Activated CD4-positive, alpha-beta memory T cell treated with anti-CD3 and anti-CD28 coated beads, Interleukin-2, amount 10 ng/mL, durations not matched to agents 7 days and 5 days (primary cell): ENCODE measurements at regions not wholly inside any gene's neighbourhood (a gene's known extent, or its start where the extent isn't known, plus 50 kb on each side); places are given as distances from the start of the nearest gene placed in this dataset.

Source experiments
- CTCF ChIA-PET: fragments of 350-600 bp; sonication (Branson Sonifier 250); formaldehyde crosslinking; loops from one replicate; lab custom pipeline; 2021; ENCODE audit warnings: antibody characterized with exemption, inconsistent platforms; lab: Charles Lee
- POLR2A ChIA-PET: fragments of 350-600 bp; sonication (Branson Sonifier 250); formaldehyde crosslinking; loops from one replicate; lab custom pipeline; 2021; ENCODE audit warnings: antibody characterized with exemption; lab: Charles Lee
- DNase-seq: peaks from one replicate; pipeline ENCODE4 v3.0.0-alpha.2; 2020
- H3K27ac Mint-ChIP-seq: one replicate; pipeline ENCODE4 v1.8.0; 2021; ENCODE audit warnings: mild to moderate bottlenecking, mixed read lengths
- H3K27me3 Mint-ChIP-seq: one replicate; pipeline ENCODE4 v1.8.0; 2021; ENCODE audit warnings: mixed read lengths
- H3K36me3 Mint-ChIP-seq: one replicate; pipeline ENCODE4 v1.8.0; 2021; ENCODE audit warnings: low read depth, mixed read lengths
- H3K4me1 Mint-ChIP-seq: one replicate; pipeline ENCODE4 v1.8.0; 2021; ENCODE audit warnings: mixed read lengths
- H3K4me3 Mint-ChIP-seq: one replicate; pipeline ENCODE4 v1.8.0; 2021; ENCODE audit warnings: mild to moderate bottlenecking, mixed read lengths
- H3K9me3 Mint-ChIP-seq: one replicate; pipeline ENCODE4 v1.8.0; 2021; ENCODE audit warnings: mixed read lengths

DNA sequence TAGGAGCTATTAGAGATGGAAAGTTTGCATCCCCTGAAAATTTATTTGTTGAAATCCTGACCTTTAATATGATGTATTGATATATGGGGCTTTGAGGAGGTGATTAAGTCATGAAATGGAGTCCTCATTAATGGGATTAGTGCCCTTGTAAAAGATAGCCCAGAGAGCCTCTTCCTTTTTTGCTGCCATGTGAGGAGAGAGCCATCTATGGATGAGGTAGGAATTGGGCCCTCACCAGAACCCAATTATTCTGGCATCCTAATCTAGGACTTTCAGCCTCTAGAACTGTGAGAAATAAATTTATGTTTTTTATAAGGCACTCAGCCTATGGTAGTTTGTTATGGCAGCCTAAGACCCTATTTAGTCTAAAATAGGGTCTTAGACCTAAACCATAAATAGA is 250.2 kb upstream of the SLITRK1 start:
- Mint-ChIP-seq H3K4me1 (peaks cover 18% of the 10 kb centered on the region), H3K9me3 (no peaks in the 10 kb centered on the region), H3K27ac (no peak overlapping the region), H3K36me3 (no peaks in the 10 kb centered on the region), H3K27me3 (no peaks in the 10 kb centered on the region), H3K4me3 (no peak overlapping the region)
- ChIA-PET CTCF (no interaction called here), POLR2A (no interaction called here)
- DNase-seq, result no peak

DNA sequence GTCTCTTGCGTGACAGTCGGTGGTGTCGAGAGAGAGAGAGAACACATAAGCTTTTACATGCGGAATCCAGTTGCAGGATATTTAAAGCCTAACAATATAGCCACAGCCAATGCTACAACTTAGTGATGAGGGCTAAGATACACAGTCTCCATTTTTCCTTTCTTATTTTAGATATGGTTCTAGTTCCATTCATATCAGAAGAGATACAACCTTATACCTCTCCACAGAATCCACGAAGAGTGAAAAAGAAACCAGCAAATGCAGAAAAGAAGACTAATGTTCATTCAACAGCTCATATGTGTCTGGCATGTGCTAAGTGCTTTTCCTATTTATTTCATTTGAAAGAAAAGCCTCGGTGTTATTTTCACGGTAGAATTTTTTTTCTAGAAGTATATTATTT is 249.0 kb upstream of the SLITRK1 start:
- Mint-ChIP-seq H3K4me1 (peaks cover 7% of the 10 kb centered on the region), H3K9me3 (no peaks in the 10 kb centered on the region), H3K27ac (no peak overlapping the region), H3K27me3 (no peaks in the 10 kb centered on the region), H3K36me3 (no peaks in the 10 kb centered on the region), H3K4me3 (no peak overlapping the region)
- no peak for DNase-seq
- POLR2A ChIA-PET, result no interaction called here
- CTCF ChIA-PET, result no interaction called here

DNA sequence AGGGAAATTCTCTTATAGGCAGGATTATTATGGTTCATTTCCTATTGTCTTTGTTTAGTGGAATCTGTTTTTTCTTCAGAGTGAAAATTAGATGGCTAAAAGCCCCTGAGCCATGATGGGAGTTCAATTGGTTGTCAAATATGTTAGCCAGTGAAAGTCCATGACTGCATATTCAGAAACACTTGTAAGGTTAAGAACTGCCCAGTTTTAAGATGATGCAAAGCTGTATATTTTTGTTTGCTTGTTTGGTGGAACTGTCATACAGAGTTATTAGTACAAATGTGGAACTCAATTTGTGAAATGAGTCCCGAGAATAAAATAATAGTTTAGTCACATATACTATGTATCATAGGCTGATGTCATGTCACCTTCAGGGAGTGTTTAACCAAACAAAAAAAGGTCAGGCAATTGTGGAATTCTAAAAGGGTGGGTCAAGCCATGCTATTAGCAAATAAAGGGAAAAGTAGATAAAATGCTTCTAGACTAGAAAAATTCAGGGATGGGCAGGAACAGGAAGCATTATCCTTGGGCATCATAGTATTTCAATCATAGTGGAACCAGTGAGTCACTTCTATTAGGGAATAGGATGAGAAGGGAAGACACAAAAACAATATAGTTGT is 248.3 kb upstream of the SLITRK1 start:
- Mint-ChIP-seq H3K27ac (no peak overlapping the region), H3K4me3 (no peak overlapping the region), H3K4me1 (peaks cover 3% of the 10 kb centered on the region), H3K36me3 (no peaks in the 10 kb centered on the region), H3K27me3 (no peaks in the 10 kb centered on the region), H3K9me3 (no peaks in the 10 kb centered on the region)
- CTCF ChIA-PET, result no interaction called here
- POLR2A ChIA-PET, result no interaction called here
- no peak for DNase-seq

DNA sequence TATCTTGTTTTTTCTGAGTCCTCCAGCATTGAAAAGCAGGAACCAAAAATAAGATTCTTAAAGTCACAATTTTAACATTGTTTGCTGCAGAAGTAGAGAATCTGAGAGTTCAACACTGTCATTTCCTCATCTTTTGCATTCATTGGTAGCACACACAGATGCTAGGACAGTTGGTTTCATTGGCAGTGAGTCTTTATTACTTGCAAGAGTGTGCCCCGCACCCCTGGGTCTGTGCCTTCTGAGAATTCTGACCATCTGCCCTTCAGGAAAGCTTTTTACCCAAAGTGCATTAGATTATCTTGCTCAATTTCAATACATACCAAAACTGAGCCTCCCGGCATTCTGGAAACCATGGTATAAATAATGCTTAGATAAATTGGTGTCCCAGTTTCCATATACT is 247.7 kb upstream of the SLITRK1 start:
- Mint-ChIP-seq H3K4me1 (peaks cover 3% of the 10 kb centered on the region), H3K4me3 (no peak overlapping the region), H3K27ac (no peak overlapping the region), H3K36me3 (no peaks in the 10 kb centered on the region), H3K9me3 (no peaks in the 10 kb centered on the region), H3K27me3 (no peaks in the 10 kb centered on the region)
- DNase-seq, result no peak
- ChIA-PET CTCF (no interaction called here), POLR2A (no interaction called here)

DNA sequence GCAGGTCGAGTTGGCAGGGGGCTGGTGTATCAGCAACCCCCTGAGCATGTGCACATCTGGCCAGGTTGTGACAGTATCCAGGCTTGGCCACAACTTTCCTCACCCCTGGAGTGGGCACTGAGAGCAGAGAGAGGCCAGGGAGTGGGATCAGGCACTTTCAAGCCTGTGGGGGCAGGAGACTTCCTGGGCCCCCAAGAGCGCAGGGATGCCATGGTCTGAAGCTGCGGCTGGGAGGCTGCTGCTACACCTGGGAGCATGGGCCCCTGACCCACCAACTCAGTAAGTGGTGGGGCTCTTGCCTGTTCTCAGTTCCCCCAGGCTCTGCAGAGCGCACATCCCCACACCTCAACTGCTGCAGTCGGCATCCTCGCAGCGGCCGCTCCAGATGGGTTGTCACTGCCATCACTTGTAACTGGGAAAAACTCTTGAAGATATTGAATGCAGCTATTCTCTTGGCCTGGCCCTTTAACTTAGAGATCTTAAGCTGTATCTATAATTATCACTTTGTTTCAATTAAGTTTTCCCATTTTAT is 245.4 kb upstream of the SLITRK1 start:
- Mint-ChIP-seq H3K4me3 (no peak overlapping the region), H3K36me3 (no peaks in the 10 kb centered on the region), H3K9me3 (no peaks in the 10 kb centered on the region), H3K27ac (no peak overlapping the region), H3K4me1 (peaks cover 3% of the 10 kb centered on the region), H3K27me3 (no peaks in the 10 kb centered on the region)
- ChIA-PET POLR2A (interaction anchor here (1.1 kb wide), 1 partner anchor 9 kb away, joined by 4 read pairs; no protein-coding TSS in a partner anchor), CTCF (no interaction called here)
- no peak for DNase-seq

DNA sequence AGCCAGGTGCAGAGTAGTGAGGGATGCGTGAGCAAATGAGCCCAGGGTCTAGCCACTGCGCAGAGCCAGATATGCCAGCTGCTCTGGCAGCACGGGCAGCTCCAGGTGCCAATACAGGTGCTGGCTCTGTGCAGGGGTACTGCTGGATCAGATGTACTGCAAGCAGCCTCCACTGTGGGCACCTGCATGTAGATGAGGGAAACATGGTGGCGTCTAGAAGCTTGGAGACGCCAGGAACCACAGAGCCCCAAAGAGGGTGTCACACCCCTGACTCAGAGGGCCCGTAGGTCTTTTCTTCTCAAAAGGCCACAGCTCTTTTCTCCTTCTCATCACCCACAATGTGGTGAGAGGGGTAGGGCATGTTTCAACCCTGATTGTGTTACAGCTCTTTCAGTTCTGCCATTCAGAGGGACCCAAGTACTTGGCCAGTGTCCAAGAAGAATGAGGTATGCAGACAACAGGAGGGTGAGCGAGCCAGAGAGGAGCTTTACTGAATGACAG is 244.4 kb upstream of the SLITRK1 start:
- Mint-ChIP-seq H3K27me3 (no peaks in the 10 kb centered on the region), H3K9me3 (no peaks in the 10 kb centered on the region), H3K36me3 (no peaks in the 10 kb centered on the region), H3K27ac (no peak overlapping the region), H3K4me3 (no peak overlapping the region), H3K4me1 (peaks cover 3% of the 10 kb centered on the region)
- POLR2A ChIA-PET, result interaction anchor here (1.1 kb wide), 1 partner anchor 10 kb away, joined by 4 read pairs; no protein-coding TSS in a partner anchor
- CTCF ChIA-PET, result no interaction called here
- no peak for DNase-seq

DNA sequence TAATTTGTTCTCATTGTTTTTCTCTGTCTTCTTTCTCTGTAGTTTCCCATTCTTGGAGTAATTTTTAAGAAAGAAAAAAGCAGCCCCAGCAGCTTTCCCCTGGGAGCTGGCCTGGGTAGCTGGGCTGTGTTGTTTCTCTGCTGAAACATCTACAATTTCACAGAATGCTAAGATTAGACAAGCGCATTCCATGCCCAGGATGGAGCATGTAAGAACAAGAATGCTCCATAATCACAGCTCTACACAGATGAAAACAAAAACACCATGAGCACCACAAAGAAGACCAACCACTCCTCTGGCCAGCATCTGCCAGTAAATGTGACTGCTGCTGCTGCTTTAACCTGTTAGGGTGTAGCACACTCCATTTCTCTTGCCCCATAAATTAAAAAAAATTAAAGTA is 239.2 kb upstream of the SLITRK1 start:
- H3K36me3 Mint-ChIP-seq, result no peaks in the 10 kb centered on the region
- H3K4me3 Mint-ChIP-seq, result no peak overlapping the region
- H3K27me3 Mint-ChIP-seq, result peaks cover 2% of the 10 kb centered on the region
- no peak for DNase-seq
- no peak overlapping the region for H3K27ac Mint-ChIP-seq
- H3K4me1 Mint-ChIP-seq, result no peaks in the 10 kb centered on the region
- H3K9me3 Mint-ChIP-seq, result no peaks in the 10 kb centered on the region
- ChIA-PET CTCF (no interaction called here), POLR2A (no interaction called here)

DNA sequence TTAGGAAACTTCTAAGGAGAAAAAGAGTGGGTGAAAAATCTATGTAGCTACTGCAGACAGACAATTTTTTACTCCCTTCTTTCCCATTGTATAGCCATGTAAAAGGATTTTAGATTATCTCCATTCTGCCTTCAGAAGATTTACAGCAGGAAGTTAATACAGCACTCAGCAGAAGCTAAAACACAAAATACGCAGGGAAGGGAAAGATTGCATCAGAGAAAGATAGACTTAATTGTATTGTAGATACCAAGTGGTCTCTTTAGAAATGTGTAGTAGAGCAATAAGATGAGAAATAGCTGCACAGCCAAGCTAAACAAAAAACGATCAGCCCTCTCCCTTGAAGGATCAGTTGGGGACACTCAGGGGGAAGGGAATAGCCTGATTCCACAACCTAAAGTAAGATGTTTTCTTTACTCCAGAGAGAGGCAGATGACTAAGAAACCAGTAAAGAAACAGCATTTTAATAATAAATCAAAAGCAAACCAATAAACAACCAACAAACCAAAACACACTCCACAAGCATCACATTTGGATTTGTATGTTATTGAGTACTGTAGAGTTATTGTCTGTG is 236.7 kb upstream of the SLITRK1 start:
- H3K36me3 Mint-ChIP-seq, result no peaks in the 10 kb centered on the region
- H3K27me3 Mint-ChIP-seq, result peaks cover 2% of the 10 kb centered on the region
- H3K4me1 Mint-ChIP-seq, result no peaks in the 10 kb centered on the region
- POLR2A ChIA-PET, result no interaction called here
- no peaks in the 10 kb centered on the region for H3K9me3 Mint-ChIP-seq
- CTCF ChIA-PET, result no interaction called here
- no peak overlapping the region for H3K4me3 Mint-ChIP-seq
- no peak overlapping the region for H3K27ac Mint-ChIP-seq
- DNase-seq, result no peak

DNA sequence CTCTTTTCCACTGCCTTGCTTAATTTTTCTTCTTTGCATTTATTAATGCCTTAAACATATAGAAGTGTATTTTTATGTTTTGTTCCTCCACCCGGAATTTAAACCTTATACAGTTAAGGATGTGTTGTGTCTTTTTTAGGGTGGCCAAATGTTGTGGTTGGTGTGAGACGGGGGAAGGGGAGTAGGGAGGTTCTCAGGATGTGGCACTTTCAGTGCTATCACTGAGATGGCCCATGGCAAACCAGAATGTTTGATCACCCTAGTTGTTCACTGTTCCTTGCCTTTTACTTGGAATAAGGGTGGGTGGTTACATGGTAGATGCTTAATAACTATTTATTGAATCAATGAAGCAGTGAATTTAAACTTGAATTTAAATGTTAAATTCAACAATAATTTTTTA is 216.0 kb upstream of the SLITRK1 start:
- Mint-ChIP-seq H3K9me3 (no peaks in the 10 kb centered on the region), H3K4me1 (no peaks in the 10 kb centered on the region), H3K4me3 (no peak overlapping the region), H3K27me3 (no peaks in the 10 kb centered on the region), H3K36me3 (no peaks in the 10 kb centered on the region), H3K27ac (no peak overlapping the region)
- ChIA-PET POLR2A (no interaction called here), CTCF (no interaction called here)
- DNase-seq, result no peak

DNA sequence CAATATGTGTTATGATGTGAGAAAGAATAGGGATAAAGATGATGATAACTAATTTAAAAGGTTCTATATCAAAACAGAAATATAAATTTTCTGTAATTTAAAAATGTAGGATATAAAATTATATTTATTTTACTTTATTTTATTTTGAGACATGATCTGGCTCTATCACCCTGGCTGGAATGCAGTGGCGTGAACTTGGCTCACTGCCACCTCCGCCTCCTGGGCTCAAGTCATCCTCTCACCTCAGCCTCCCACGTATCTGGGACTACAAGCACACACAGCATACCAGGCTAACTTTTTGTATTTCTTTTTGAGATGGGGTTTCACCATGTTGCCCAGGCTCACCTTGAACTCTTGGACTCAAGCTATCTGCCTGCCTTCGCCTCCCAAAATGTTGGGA is 214.9 kb upstream of the SLITRK1 start:
- POLR2A ChIA-PET, result no interaction called here
- H3K27me3 Mint-ChIP-seq, result no peaks in the 10 kb centered on the region

DNA sequence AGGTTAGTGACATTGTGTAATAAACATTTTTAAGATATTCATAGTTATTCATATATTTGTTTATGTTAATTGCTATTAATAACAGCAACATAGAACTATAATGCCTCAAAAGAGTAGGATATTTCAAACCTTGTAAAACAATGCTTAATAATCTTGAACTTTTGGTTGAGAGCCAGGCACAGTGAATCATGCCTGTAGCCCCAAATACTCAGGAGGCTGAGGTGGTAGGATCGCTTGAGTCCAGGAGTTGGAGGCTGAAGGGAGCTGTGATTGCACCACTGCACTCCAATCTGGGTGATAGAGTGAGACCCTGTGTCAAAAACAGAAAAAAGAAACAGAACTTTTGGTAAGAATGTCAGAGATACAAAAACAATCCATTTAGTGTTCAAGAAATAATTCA is 213.9 kb upstream of the SLITRK1 start:
- Mint-ChIP-seq H3K36me3 (no peaks in the 10 kb centered on the region), H3K9me3 (no peaks in the 10 kb centered on the region), H3K27me3 (no peaks in the 10 kb centered on the region), H3K4me1 (no peaks in the 10 kb centered on the region), H3K4me3 (no peak overlapping the region), H3K27ac (no peak overlapping the region)
- DNase-seq, result no peak
- ChIA-PET POLR2A (no interaction called here), CTCF (no interaction called here)

More for the DNA sequence above, 214.9 kb upstream of the SLITRK1 start:
- H3K4me1 Mint-ChIP-seq, result no peaks in the 10 kb centered on the region
- CTCF ChIA-PET, result no interaction called here
- no peak for DNase-seq
- H3K27ac Mint-ChIP-seq, result no peak overlapping the region
- H3K36me3 Mint-ChIP-seq, result no peaks in the 10 kb centered on the region
- H3K9me3 Mint-ChIP-seq, result no peaks in the 10 kb centered on the region
- no peak overlapping the region for H3K4me3 Mint-ChIP-seq

DNA sequence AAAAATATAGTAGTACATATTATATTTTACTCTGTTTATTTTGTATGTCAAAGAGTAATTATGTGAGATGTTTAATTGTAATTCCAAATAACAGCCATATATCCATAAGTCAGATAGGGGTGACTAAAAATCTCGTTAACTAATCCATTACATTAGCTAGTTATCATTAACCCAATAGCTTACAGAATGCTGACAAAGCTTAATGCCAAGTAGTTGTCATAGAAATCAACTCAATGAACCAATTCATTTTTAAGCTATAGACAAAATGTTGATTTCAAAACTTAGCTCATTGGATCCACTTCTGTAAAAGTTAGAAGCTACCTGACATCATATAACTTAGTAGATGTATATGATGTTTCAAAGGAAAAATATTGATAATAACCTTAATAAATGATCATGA is 206.7 kb upstream of the SLITRK1 start:
- DNase-seq, result no peak
- POLR2A ChIA-PET, result no interaction called here
- Mint-ChIP-seq H3K4me3 (no peak overlapping the region), H3K27ac (no peak overlapping the region), H3K36me3 (no peaks in the 10 kb centered on the region), H3K4me1 (no peaks in the 10 kb centered on the region), H3K27me3 (no peaks in the 10 kb centered on the region), H3K9me3 (no peaks in the 10 kb centered on the region)
- CTCF ChIA-PET, result no interaction called here

DNA sequence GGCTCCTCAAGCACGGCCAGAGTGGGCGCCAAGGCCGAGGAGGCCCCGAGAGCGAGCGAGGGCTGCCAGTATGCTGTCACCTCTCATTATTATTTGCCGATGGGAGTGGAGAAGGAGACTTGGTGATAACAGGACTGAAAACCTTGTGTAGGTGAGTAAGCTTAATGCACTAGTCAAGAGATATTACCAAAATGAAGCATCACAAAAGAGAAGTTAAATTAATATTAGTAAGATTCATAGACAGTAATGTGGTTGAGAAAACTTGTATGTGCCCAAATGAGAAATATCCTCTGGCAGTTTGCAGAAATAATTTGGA is 204.5 kb upstream of the SLITRK1 start:
- CTCF ChIA-PET, result no interaction called here
- H3K9me3 Mint-ChIP-seq, result no peaks in the 10 kb centered on the region
- DNase-seq, result no peak
- no peaks in the 10 kb centered on the region for H3K4me1 Mint-ChIP-seq
- no peak overlapping the region for H3K4me3 Mint-ChIP-seq
- H3K36me3 Mint-ChIP-seq, result no peaks in the 10 kb centered on the region
- H3K27me3 Mint-ChIP-seq, result no peaks in the 10 kb centered on the region
- POLR2A ChIA-PET, result interaction anchor here (1.7 kb wide), 1 partner anchor 50 kb away, joined by 5 read pairs; no protein-coding TSS in a partner anchor
- no peak overlapping the region for H3K27ac Mint-ChIP-seq
